Neutrophil (primary cell): ENCODE measurements at regions not wholly inside any gene's neighbourhood (a gene's known extent, or its start where the extent isn't known, plus 50 kb on each side); places are given as distances from the start of the nearest gene placed in this dataset.

Source experiments
- H3K27ac ChIP-seq: fragments of 200-600 bp; sonication (generic); 2 replicates; pipeline ENCODE4 v1.5.1; 2016; ENCODE audit warnings: mild to moderate bottlenecking, moderate library complexity
- H3K27me3 ChIP-seq: fragments of 200-600 bp; sonication (generic); 2 replicates; pipeline ENCODE4 v1.6.0; 2016; ENCODE audit warnings: mild to moderate bottlenecking
- H3K36me3 ChIP-seq: fragments of 200-600 bp; sonication (generic); 2 replicates; pipeline ENCODE4 v1.5.1; 2017
- H3K4me1 ChIP-seq, 2 experiments: fragments of 200-600 bp in 1 of 2; sonication (generic) in 1 of 2; 1 replicate in 1 of 2; 2 replicates in 1 of 2; pipeline versions ENCODE4 v1.5.1 to v1.6.1; 2013 to 2016; ENCODE audit warnings: low read depth in 1 of 2, low read length in 1 of 2, mild to moderate bottlenecking in 1 of 2, moderate library complexity in 1 of 2; ENCODE audit not compliant: control insufficient read depth in 1 of 2, insufficient read depth in 1 of 2
- H3K4me3 ChIP-seq, 2 experiments: fragments of 200-600 bp in 1 of 2; sonication (generic) in 1 of 2; 1 replicate in 1 of 2; 2 replicates in 1 of 2; pipeline ENCODE4 v1.5.1; 2013 to 2016; ENCODE audit warnings: low read depth in 1 of 2, low read length in 1 of 2, mild to moderate bottlenecking in 1 of 2, moderate library complexity in 1 of 2
- H3K9me3 ChIP-seq: fragments of 200-600 bp; sonication (generic); 2 replicates; pipeline ENCODE4 v1.5.1; 2016
- CTCF ChIP-seq: fragments of 200-600 bp; sonication (generic); IDR thresholded peaks from 2 replicates; pipeline ENCODE4 v1.5.1; 2016; ENCODE audit warnings: antibody characterized with exemption

- Histone ChIP-seq H3K27ac (no peak overlapping the region), H3K4me1 (peaks cover 17 to 24% of the 10 kb centered on the region in 2 experiments), H3K4me3 (no peak overlapping the region), H3K9me3 (no peaks in the 10 kb centered on the region), H3K27me3 (no peaks in the 10 kb centered on the region), H3K36me3 (no peaks in the 10 kb centered on the region)
- no peak for TF ChIP-seq CTCF
Measured at GRCh38 chr1:234753979-234754378, 144.0 kb upstream of the IRF2BP2 start.

- Histone ChIP-seq H3K27me3 (no peaks in the 10 kb centered on the region), H3K4me1 (peaks cover 11 to 20% of the 10 kb centered on the region in 2 experiments), H3K9me3 (no peaks in the 10 kb centered on the region), H3K36me3 (no peaks in the 10 kb centered on the region), H3K4me3 (no peak overlapping the region), H3K27ac (no peak overlapping the region)
- TF ChIP-seq CTCF: no peak
Measured at GRCh38 chr1:234752927-234753326, 142.9 kb upstream of the IRF2BP2 start.

GRCh38 chr1:234751678-234752077, 141.7 kb upstream of the IRF2BP2 start:
- Histone ChIP-seq H3K27me3 (no peaks in the 10 kb centered on the region), H3K36me3 (no peaks in the 10 kb centered on the region), H3K9me3 (no peaks in the 10 kb centered on the region), H3K4me1 (peaks cover 15 to 31% of the 10 kb centered on the region in 2 experiments), H3K27ac (no peak overlapping the region), H3K4me3 (no peak overlapping the region)
- TF ChIP-seq CTCF: no peak

GRCh38 chr1:234750922-234751627, 141.1 kb upstream of the IRF2BP2 start:
- Histone ChIP-seq H3K27ac (no peak overlapping the region), H3K27me3 (no peaks in the 10 kb centered on the region), H3K9me3 (no peaks in the 10 kb centered on the region), H3K36me3 (no peaks in the 10 kb centered on the region), H3K4me1 (peaks cover 15 to 33% of the 10 kb centered on the region in 2 experiments), H3K4me3 (no peak overlapping the region)
- TF ChIP-seq CTCF: no peak

- H3K4me1 ChIP-seq: peaks cover 7 to 20% of the 10 kb centered on the region in 2 experiments
- no peak overlapping the region for H3K27ac ChIP-seq
- no peaks in the 10 kb centered on the region for H3K27me3 ChIP-seq
- H3K9me3 ChIP-seq: no peaks in the 10 kb centered on the region
- H3K4me3 ChIP-seq: no peak overlapping the region
- H3K36me3 ChIP-seq: no peaks in the 10 kb centered on the region
- TF ChIP-seq CTCF: no peak
Measured at GRCh38 chr1:234748713-234749112, 138.7 kb upstream of the IRF2BP2 start.
